ENCODE measurements at regions not wholly inside any gene's neighbourhood (a gene's known extent, or its start where the extent isn't known, plus 50 kb on each side); places are given as distances from the start of the nearest gene placed in this dataset.

GRCh38 chr9:113649855-113650206 lies 186.3 kb downstream of the RGS3 start:
- H2AFZ ChIP-seq (ENCODE audit: low read length) = no peak overlapping the region
- no peaks in the 10 kb centered on the region for H3K27me3 ChIP-seq (ENCODE audit: insufficient read depth, low read length)
- H4K20me1 ChIP-seq (ENCODE audit: insufficient read depth, low read length) = no peaks in the 10 kb centered on the region
- H3K4me3 ChIP-seq (ENCODE audit: insufficient read depth, low read length) = no peak overlapping the region
- H3K79me2 ChIP-seq (ENCODE audit: insufficient read depth, low read length) = no peaks in the 10 kb centered on the region
- H3K4me1 ChIP-seq (ENCODE audit: insufficient read depth, low read length) = peaks cover 24% of the 10 kb centered on the region
- TF ChIP-seq CTCF (IDR thresholded peaks at IDR 0.05; ENCODE audit: extremely low read depth, low read depth, low read length) = no peak
- no peaks in the 10 kb centered on the region for H3K36me3 ChIP-seq (ENCODE audit: insufficient read depth, low read length)
- no peak for DNase-seq (ENCODE audit: insufficient read length, low spot score, missing footprints)
- no peaks in the 10 kb centered on the region for H3K9me3 ChIP-seq (ENCODE audit: low read depth, low read length)
- no peak overlapping the region for H3K4me2 ChIP-seq (ENCODE audit: insufficient read depth, low read length)
- peak overlapping the region; percentile 73 for H3K27ac ChIP-seq (ENCODE audit: low read depth, low read length)

- H3K27ac ChIP-seq (ENCODE audit: low read depth, low read length) = peak overlapping the region; percentile 73
- DNase-seq (ENCODE audit: insufficient read length, low spot score, missing footprints) = peak; percentile 91
Measured at GRCh38 chr9:113650207-113651131, 186.9 kb downstream of the RGS3 start.

GRCh38 chr9:113651896-113652295 lies 188.4 kb downstream of the RGS3 start:
- Histone ChIP-seq H3K4me3 (ENCODE audit: insufficient read depth, low read length) (no peak overlapping the region), H3K9me3 (ENCODE audit: low read depth, low read length) (no peaks in the 10 kb centered on the region), H3K4me1 (ENCODE audit: insufficient read depth, low read length) (peaks cover 28% of the 10 kb centered on the region), H3K79me2 (ENCODE audit: insufficient read depth, low read length) (no peaks in the 10 kb centered on the region), H2AFZ (ENCODE audit: low read length) (no peak overlapping the region), H3K36me3 (ENCODE audit: insufficient read depth, low read length) (no peaks in the 10 kb centered on the region), H3K27ac (ENCODE audit: low read depth, low read length) (no peak overlapping the region), H4K20me1 (ENCODE audit: insufficient read depth, low read length) (no peaks in the 10 kb centered on the region), H3K27me3 (ENCODE audit: insufficient read depth, low read length) (no peaks in the 10 kb centered on the region), H3K4me2 (ENCODE audit: insufficient read depth, low read length) (no peak overlapping the region)
- TF ChIP-seq CTCF (IDR thresholded peaks at IDR 0.05; ENCODE audit: extremely low read depth, low read depth, low read length) = no peak
- no peak for DNase-seq (ENCODE audit: insufficient read length, low spot score, missing footprints)

More at GRCh38 chr9:113650207-113651131, 186.9 kb downstream of the RGS3 start:
- no peaks in the 10 kb centered on the region for H3K36me3 ChIP-seq (ENCODE audit: insufficient read depth, low read length)
- TF ChIP-seq CTCF (IDR thresholded peaks at IDR 0.05; ENCODE audit: extremely low read depth, low read depth, low read length) = no peak
- no peak overlapping the region for H3K4me3 ChIP-seq (ENCODE audit: insufficient read depth, low read length)
- H2AFZ ChIP-seq (ENCODE audit: low read length) = peak overlapping the region; percentile 85
- no peaks in the 10 kb centered on the region for H3K79me2 ChIP-seq (ENCODE audit: insufficient read depth, low read length)
- H3K4me2 ChIP-seq (ENCODE audit: insufficient read depth, low read length) = peak overlapping the region; percentile 8
- no peaks in the 10 kb centered on the region for H4K20me1 ChIP-seq (ENCODE audit: insufficient read depth, low read length)
- H3K27me3 ChIP-seq (ENCODE audit: insufficient read depth, low read length) = no peaks in the 10 kb centered on the region
- peaks cover 28% of the 10 kb centered on the region for H3K4me1 ChIP-seq (ENCODE audit: insufficient read depth, low read length)
- H3K9me3 ChIP-seq (ENCODE audit: low read depth, low read length) = no peaks in the 10 kb centered on the region

- no peak for TF ChIP-seq CTCF (IDR thresholded peaks at IDR 0.05; ENCODE audit: extremely low read depth, low read depth, low read length)
- H3K9me3 ChIP-seq (ENCODE audit: low read depth, low read length) = no peaks in the 10 kb centered on the region
- peaks cover 28% of the 10 kb centered on the region for H3K4me1 ChIP-seq (ENCODE audit: insufficient read depth, low read length)
- no peak overlapping the region for H3K4me2 ChIP-seq (ENCODE audit: insufficient read depth, low read length)
- H3K79me2 ChIP-seq (ENCODE audit: insufficient read depth, low read length) = no peaks in the 10 kb centered on the region
- H4K20me1 ChIP-seq (ENCODE audit: insufficient read depth, low read length) = no peaks in the 10 kb centered on the region
- H3K27ac ChIP-seq (ENCODE audit: low read depth, low read length) = peak overlapping the region; percentile 31
- peak; percentile 73 for DNase-seq (ENCODE audit: insufficient read length, low spot score, missing footprints)
- no peaks in the 10 kb centered on the region for H3K36me3 ChIP-seq (ENCODE audit: insufficient read depth, low read length)
- no peaks in the 10 kb centered on the region for H3K27me3 ChIP-seq (ENCODE audit: insufficient read depth, low read length)
- no peak overlapping the region for H2AFZ ChIP-seq (ENCODE audit: low read length)
- H3K4me3 ChIP-seq (ENCODE audit: insufficient read depth, low read length) = no peak overlapping the region
Measured at GRCh38 chr9:113652355-113653152, 189.0 kb downstream of the RGS3 start.

Measured in osteoblast (primary cell).